ENCODE measurements at regions not wholly inside any gene's neighbourhood (a gene's known extent, or its start where the extent isn't known, plus 50 kb on each side); places are given as distances from the start of the nearest gene placed in this dataset.

- no peak for TF ChIP-seq CTCF (optimal IDR thresholded peaks at IDR 0.05 in 1 of 3, IDR thresholded peaks at IDR 0.05 in 1 of 3, conservative IDR thresholded peaks at IDR 0.05 in 1 of 3; ENCODE audit: extremely low read depth in 1 of 3, insufficient read depth in 2 of 3, low read length in 3 of 3)
- TF ChIP-seq EZH2 (IDR thresholded peaks at IDR 0.05; ENCODE audit: low read length), result no peak
These were observed 1665.2 kb downstream of the SUCLG1 start for GRCh38 chr2:82793711-82794435.
